Aorta (tissue), 5 donors: ENCODE measurements at regions not wholly inside any gene's neighbourhood (a gene's known extent, or its start where the extent isn't known, plus 50 kb on each side); places are given as distances from the start of the nearest gene placed in this dataset.
"Not testable (repeated sequence)": the region's sequence is repeated elsewhere in the genome, so short reads cannot be mapped to it uniquely, and the experiment has no call there.

Source experiments
- ATAC-seq: fragments of 200-7000 bp; cut with Tn5 transposase; one replicate; pipeline ENCODE4 v1.9.1; 2022; ENCODE audit warnings: moderate library complexity; ENCODE audit not compliant: low FRiP score
- DNase-seq, 2 donors: peaks; one replicate each; pipeline ENCODE4 v3.0.0-alpha.2; 2020
- H3K27ac ChIP-seq, 2 donors: one replicate each; pipeline ENCODE4 v1.5.1; 2013; ENCODE audit warnings: low read length in 2 of 2, mild to moderate bottlenecking in 2 of 2, moderate library complexity in 2 of 2, control low read depth in 1 of 2, inconsistent platforms in 1 of 2, low read depth in 1 of 2
- H3K27me3 ChIP-seq, 2 donors: one replicate each; pipeline ENCODE4 v1.6.1; 2013; ENCODE audit warnings: control low read depth in 1 of 2, low read length in 1 of 2, mild to moderate bottlenecking in 1 of 2, moderate library complexity in 1 of 2; ENCODE audit not compliant: insufficient read depth in 2 of 2, control insufficient read depth in 1 of 2
- H3K36me3 ChIP-seq, 2 donors: one replicate each; pipeline ENCODE4 v1.6.1; 2013; ENCODE audit warnings: control low read depth in 1 of 2, low read length in 1 of 2, mild to moderate bottlenecking in 1 of 2; ENCODE audit not compliant: insufficient read depth in 2 of 2, control insufficient read depth in 1 of 2
- H3K4me1 ChIP-seq, 2 donors: one replicate each; pipeline ENCODE4 v1.6.1; 2013; ENCODE audit warnings: low read length in 2 of 2, control low read depth in 1 of 2, mild to moderate bottlenecking in 1 of 2, moderate library complexity in 1 of 2; ENCODE audit not compliant: insufficient read depth in 2 of 2, control insufficient read depth in 1 of 2
- H3K4me3 ChIP-seq, 2 donors: one replicate each; pipeline ENCODE4 v1.5.1; 2013; ENCODE audit warnings: low read length in 2 of 2, control low read depth in 1 of 2, mild to moderate bottlenecking in 1 of 2
- H3K9me3 ChIP-seq: one replicate; pipeline ENCODE4 v1.6.1; 2013; ENCODE audit warnings: mild to moderate bottlenecking, low read length; ENCODE audit not compliant: control insufficient read depth
- WGBS, 2 donors: extraction: QIAGEN DNeasy Blood & Tissue Kit; methylation state at CpG; one replicate each; pipeline ENCODE4 v1.1.7; 2013; 5-methylcytosine and 5-hydroxymethylcytosine counted together
- intact Hi-C, 2 donors: fragments of 100-400 bp; cut with DNase I; formaldehyde crosslinking; loops; one replicate each; pipeline versions ENCODE4 v1.14.2 to v1.15.0; 2022
- donor health status: healthy with polysubstance abuse.
- donor health status: Bipolar disorder and iron deficiency.
- donor health status: DM: no; HTN: no; CAD: no.
- donor health status: DM: no; HTN: no; CAD: no.
- donor health status: DM: yes; HTN: yes; CAD: no.

DNA sequence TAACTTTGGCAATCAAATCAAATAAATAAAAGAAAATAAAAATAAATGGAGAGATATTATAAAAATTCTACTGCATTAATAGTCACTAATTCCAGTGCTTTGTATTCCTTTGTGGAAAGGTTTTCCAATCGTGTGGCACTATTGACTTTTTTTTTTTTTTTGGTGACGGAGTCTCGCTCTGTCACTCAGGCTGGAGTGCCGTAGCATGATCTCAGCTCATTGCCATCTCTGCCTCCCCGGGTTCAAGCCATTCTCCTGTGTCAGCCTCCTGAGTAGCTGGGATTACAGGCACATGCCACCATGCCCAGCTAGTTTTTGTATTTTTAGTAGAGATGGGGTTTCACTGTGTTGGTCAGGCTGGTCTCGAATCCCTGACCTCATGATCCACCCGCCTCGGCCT, 122.3 kb downstream of the HS3ST3B1 start:
- H3K36me3 ChIP-seq, H3K27ac ChIP-seq, H3K9me3 ChIP-seq, intact Hi-C loops, DNase-seq, ATAC-seq, H3K4me3 ChIP-seq, H3K4me1 ChIP-seq, H3K27me3 ChIP-seq: not testable (repeated sequence)
- WGBS, 2 donors: 71 to 82% methylated on average over 8 of the region's 8 CpGs

GRCh38 chr17:14417336-14417735, 116.5 kb downstream of the HS3ST3B1 start:
- Histone ChIP-seq H3K4me1 (no peaks in the 10 kb centered on the region), H3K27me3 (no peaks in the 10 kb centered on the region), H3K27ac (no peak overlapping the region), H3K36me3 (no peaks in the 10 kb centered on the region), H3K9me3 (no peaks in the 10 kb centered on the region), H3K4me3 (no peak overlapping the region)
- DNase-seq (no peak), ATAC-seq (no peak)
- intact Hi-C loops: no loop called here
- 64 to 66% methylated on average over 1 of the region's 1 CpG for WGBS, 2 donors

GRCh38 chr17:14409292-14409691, 108.4 kb downstream of the HS3ST3B1 start:
- WGBS, 2 donors: 73 to 74% methylated on average over 1 of the region's 1 CpG
- peaks cover 0 to 1% of the 10 kb centered on the region in 2 donors for H3K27me3 ChIP-seq
- ATAC-seq (no peak), DNase-seq (no peak)
- no peak overlapping the region for H3K4me3 ChIP-seq
- intact Hi-C loops: no loop called here
- peaks cover 3% of the 10 kb centered on the region for H3K9me3 ChIP-seq
- H3K4me1 ChIP-seq: no peaks in the 10 kb centered on the region
- H3K27ac ChIP-seq: no peak overlapping the region
- H3K36me3 ChIP-seq: no peaks in the 10 kb centered on the region

- H3K4me1 ChIP-seq: no peaks in the 10 kb centered on the region
- H3K36me3 ChIP-seq: no peaks in the 10 kb centered on the region
- H3K27ac ChIP-seq: no peak overlapping the region
- WGBS, 2 donors: 57 to 62% methylated on average over 2 of the region's 2 CpGs
- no peak for ATAC-seq
- no peak overlapping the region for H3K4me3 ChIP-seq
- no peak for DNase-seq
- H3K27me3 ChIP-seq: peaks cover 0 to 1% of the 10 kb centered on the region in 2 donors
- intact Hi-C loops: no loop called here
- H3K9me3 ChIP-seq: peaks cover 3% of the 10 kb centered on the region
Measured at GRCh38 chr17:14407541-14407940, 106.7 kb downstream of the HS3ST3B1 start.

DNA sequence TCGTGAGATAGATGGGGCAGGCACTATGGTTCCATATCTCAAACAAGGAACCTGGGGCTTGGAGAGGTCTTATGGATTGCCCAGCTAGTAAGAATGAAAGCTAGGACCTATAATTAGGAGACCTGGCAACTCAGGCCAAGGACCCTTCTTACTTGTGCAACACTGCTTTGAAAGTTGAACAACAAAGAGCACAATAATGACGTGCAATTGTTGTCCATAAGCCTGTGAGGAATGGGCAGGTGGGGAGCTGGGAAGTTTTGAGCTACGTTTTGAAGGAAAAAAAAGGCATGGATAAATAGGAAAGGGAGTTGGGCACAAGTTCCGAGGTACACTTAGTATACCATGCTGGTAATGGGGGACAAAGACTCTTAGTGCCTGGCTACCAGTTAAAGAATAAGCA, 104.3 kb downstream of the HS3ST3B1 start:
- Histone ChIP-seq H3K27ac (no peak overlapping the region), H3K4me1 (no peaks in the 10 kb centered on the region), H3K36me3 (no peaks in the 10 kb centered on the region), H3K27me3 (peaks cover 0 to 1% of the 10 kb centered on the region in 2 donors), H3K4me3 (no peak overlapping the region), H3K9me3 (peaks cover 3% of the 10 kb centered on the region)
- 76 to 85% methylated on average over 4 of the region's 4 CpGs for WGBS, 2 donors
- no peak for ATAC-seq
- intact Hi-C loops: no loop called here
- no peak for DNase-seq
